ENCODE measurements at regions not wholly inside any gene's neighbourhood (a gene's known extent, or its start where the extent isn't known, plus 50 kb on each side); places are given as distances from the start of the nearest gene placed in this dataset.

- H3K36me3 ChIP-seq = no peaks in the 10 kb centered on the region
These were observed 192.1 kb downstream of the TM9SF2 start for GRCh38 chr13:99693351-99693750.

GRCh38 chr13:99692854-99693253 is 191.6 kb downstream of the TM9SF2 start:
- no peaks in the 10 kb centered on the region for H3K9me3 ChIP-seq
- H3K4me3 ChIP-seq (ENCODE audit: low read depth in 1 of 2, low read length in 1 of 2) = no peak overlapping the region
- no peaks in the 10 kb centered on the region for H3K27me3 ChIP-seq
- no peak for TF ChIP-seq CTCF (IDR thresholded peaks at IDR 0.05)
- no peak overlapping the region for H3K27ac ChIP-seq
- H3K36me3 ChIP-seq = no peaks in the 10 kb centered on the region
- H3K4me1 ChIP-seq (ENCODE audit: control insufficient read depth in 1 of 2, insufficient read depth in 1 of 2, low read depth in 1 of 2, low read length in 1 of 2) = no peaks in the 10 kb centered on the region

More at GRCh38 chr13:99693351-99693750, 192.1 kb downstream of the TM9SF2 start:
- Histone ChIP-seq H3K4me1 (ENCODE audit: control insufficient read depth in 1 of 2, insufficient read depth in 1 of 2, low read depth in 1 of 2, low read length in 1 of 2) (no peaks in the 10 kb centered on the region), H3K4me3 (ENCODE audit: low read depth in 1 of 2, low read length in 1 of 2) (no peak overlapping the region), H3K9me3 (no peaks in the 10 kb centered on the region), H3K27ac (no peak overlapping the region), H3K27me3 (no peaks in the 10 kb centered on the region)
- no peak for TF ChIP-seq CTCF (IDR thresholded peaks at IDR 0.05)

- no peak for TF ChIP-seq CTCF (IDR thresholded peaks at IDR 0.05)
- Histone ChIP-seq H3K4me1 (ENCODE audit: control insufficient read depth in 1 of 2, insufficient read depth in 1 of 2, low read depth in 1 of 2, low read length in 1 of 2) (no peaks in the 10 kb centered on the region), H3K9me3 (no peaks in the 10 kb centered on the region), H3K27me3 (no peaks in the 10 kb centered on the region), H3K36me3 (no peaks in the 10 kb centered on the region), H3K27ac (no peak overlapping the region), H3K4me3 (ENCODE audit: low read depth in 1 of 2, low read length in 1 of 2) (no peak overlapping the region)
These were observed 190.3 kb downstream of the TM9SF2 start for GRCh38 chr13:99691552-99691951.

- Histone ChIP-seq H3K27me3 (no peaks in the 10 kb centered on the region), H3K4me3 (ENCODE audit: low read depth in 1 of 2, low read length in 1 of 2) (no peak overlapping the region), H3K9me3 (no peaks in the 10 kb centered on the region), H3K4me1 (ENCODE audit: control insufficient read depth in 1 of 2, insufficient read depth in 1 of 2, low read depth in 1 of 2, low read length in 1 of 2) (no peaks in the 10 kb centered on the region), H3K36me3 (no peaks in the 10 kb centered on the region), H3K27ac (no peak overlapping the region)
- TF ChIP-seq CTCF (IDR thresholded peaks at IDR 0.05) = no peak
These were observed 189.3 kb downstream of the TM9SF2 start for GRCh38 chr13:99690426-99691174.

GRCh38 chr13:99689955-99690354 is 188.7 kb downstream of the TM9SF2 start:
- Histone ChIP-seq H3K4me3 (ENCODE audit: low read depth in 1 of 2, low read length in 1 of 2) (no peak overlapping the region), H3K36me3 (no peaks in the 10 kb centered on the region), H3K27ac (no peak overlapping the region), H3K27me3 (no peaks in the 10 kb centered on the region), H3K9me3 (no peaks in the 10 kb centered on the region), H3K4me1 (ENCODE audit: control insufficient read depth in 1 of 2, insufficient read depth in 1 of 2, low read depth in 1 of 2, low read length in 1 of 2) (no peaks in the 10 kb centered on the region)
- no peak for TF ChIP-seq CTCF (IDR thresholded peaks at IDR 0.05)

Data from neutrophil (primary cell).